EH (cell line): ENCODE measurements at regions not wholly inside any gene's neighbourhood (a gene's known extent, or its start where the extent isn't known, plus 50 kb on each side); places are given as distances from the start of the nearest gene placed in this dataset.

ENCODE experiments used
- DNase-seq: peaks from one replicate; pipeline ENCODE4 v3.0.0-alpha.2; 2015; ENCODE audit warnings: low read depth

- no peak for DNase-seq
Measured at GRCh38 chr15:97501291-97501690, 459.2 kb upstream of the ARRDC4 start.

- no peak for DNase-seq
Measured at GRCh38 chr15:97502038-97502437, 458.5 kb upstream of the ARRDC4 start.

GRCh38 chr15:97504031-97504792 is 456.3 kb upstream of the ARRDC4 start:
- no peak for DNase-seq

DNA sequence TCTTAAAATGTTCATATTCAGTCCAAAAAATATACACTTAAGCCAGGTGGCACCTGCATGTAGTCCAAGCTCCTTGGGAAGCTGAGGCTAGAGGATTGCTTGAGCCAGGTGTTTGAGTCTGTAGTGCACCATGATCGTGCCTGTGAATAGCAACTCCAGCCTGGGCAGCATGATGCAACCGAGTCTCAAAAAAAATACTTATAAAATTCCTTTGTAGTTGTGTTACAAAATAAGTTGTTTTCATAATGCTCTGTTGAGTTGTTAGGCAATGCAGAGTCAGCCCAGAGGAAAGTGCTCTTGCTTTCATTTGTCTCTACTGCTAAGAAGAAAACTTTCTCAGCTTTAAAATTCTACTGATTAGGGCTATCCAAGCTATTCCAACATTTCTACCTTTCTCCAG is 442.8 kb upstream of the ARRDC4 start:
- DNase-seq = no peak

- DNase-seq = no peak
Measured at GRCh38 chr15:97520689-97521088, 439.8 kb upstream of the ARRDC4 start.

GRCh38 chr15:97521381-97522285 is 438.9 kb upstream of the ARRDC4 start:
- DNase-seq = no peak

DNA sequence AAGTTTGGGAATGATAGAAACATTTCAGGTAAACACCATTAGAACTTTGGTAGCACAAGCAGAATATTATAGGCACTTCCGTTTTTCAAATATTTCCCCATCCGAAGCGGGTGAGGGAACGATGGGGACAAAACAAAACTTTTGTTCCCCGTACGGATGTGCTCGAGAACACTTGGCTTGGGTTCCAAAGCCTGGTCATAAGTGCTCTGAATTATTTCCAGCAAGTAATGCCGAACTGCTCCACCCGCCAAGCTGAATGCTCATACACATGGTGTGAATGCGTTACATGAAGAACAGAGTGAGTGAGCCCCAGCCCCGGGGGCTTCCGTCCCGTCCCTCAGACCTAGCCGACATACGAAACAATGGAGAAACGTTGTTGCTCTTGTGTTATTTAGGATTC is 438.2 kb upstream of the ARRDC4 start:
- DNase-seq = no peak

- no peak for DNase-seq
Measured at GRCh38 chr15:97525809-97526208, 434.7 kb upstream of the ARRDC4 start.

GRCh38 chr15:97528238-97528637 is 432.3 kb upstream of the ARRDC4 start:
- DNase-seq = no peak

- DNase-seq = no peak
Measured at GRCh38 chr15:97545799-97546198, 414.7 kb upstream of the ARRDC4 start.

DNA sequence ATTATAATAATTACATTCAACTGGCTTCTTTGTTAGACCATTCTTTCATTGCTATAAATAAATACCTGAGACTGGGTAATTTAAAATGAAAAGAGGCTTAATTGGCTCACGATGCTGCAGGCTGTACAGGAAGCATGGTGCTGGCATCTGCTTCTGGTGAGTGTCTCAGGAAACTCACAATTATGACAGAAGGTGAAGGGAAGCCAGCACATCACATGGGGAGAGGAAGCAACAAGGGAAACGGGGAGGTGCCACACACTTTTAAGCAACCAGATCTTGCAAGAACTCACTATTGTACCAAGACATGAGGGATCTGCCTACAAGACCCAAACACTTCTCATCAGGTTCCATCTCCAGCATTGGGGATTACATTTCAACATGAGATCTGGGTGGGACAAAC is 413.1 kb upstream of the ARRDC4 start:
- no peak for DNase-seq

- DNase-seq = no peak
Measured at GRCh38 chr15:97561529-97561928, 399.0 kb upstream of the ARRDC4 start.

- DNase-seq = no peak
Measured at GRCh38 chr15:97563516-97563915, 397.0 kb upstream of the ARRDC4 start.

DNA sequence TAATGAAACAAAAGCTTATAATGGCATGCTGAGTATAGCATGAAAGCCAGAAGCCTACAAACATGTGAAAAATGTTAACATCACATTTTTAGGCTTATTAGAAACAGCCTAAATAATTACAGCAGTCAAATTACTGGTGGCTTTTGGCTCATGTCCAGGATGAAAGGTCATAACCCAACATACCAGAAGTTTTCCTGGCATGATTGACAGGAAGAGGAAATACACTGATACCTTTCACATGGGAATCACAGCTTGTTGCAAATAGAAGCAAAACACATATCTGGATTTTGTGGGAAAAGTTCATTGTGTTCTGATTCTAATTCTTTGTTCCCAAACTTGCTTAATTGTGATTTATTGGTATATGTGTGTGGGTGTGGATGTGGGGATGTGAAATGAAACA is 393.5 kb upstream of the ARRDC4 start:
- no peak for DNase-seq

DNA sequence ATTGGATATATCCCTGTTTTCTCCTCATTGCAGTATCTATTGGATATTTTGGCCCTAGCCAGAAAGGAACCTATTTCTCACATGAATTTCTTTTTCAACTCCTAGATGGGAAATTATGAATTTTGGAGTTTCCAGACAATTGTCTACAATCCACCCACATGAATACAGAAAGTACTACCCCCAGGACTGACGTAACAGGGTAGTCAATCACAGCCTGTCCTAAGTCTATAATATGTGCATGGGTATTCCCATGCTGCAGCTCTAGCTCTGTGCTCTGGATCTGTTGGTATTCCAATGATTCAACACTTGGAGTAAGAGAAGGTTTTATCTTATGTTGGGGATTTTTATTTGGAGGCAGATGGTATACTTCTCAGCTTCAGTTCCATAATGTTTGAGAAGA is 393.1 kb upstream of the ARRDC4 start:
- DNase-seq = no peak

GRCh38 chr15:97576929-97577645 is 383.4 kb upstream of the ARRDC4 start:
- DNase-seq = no peak

GRCh38 chr15:97585408-97585807 is 375.1 kb upstream of the ARRDC4 start:
- DNase-seq = no peak

- DNase-seq = no peak
Measured at GRCh38 chr15:97592778-97593177, 367.7 kb upstream of the ARRDC4 start.

- no peak for DNase-seq
Measured at GRCh38 chr15:97597801-97598200, 362.7 kb upstream of the ARRDC4 start.

DNA sequence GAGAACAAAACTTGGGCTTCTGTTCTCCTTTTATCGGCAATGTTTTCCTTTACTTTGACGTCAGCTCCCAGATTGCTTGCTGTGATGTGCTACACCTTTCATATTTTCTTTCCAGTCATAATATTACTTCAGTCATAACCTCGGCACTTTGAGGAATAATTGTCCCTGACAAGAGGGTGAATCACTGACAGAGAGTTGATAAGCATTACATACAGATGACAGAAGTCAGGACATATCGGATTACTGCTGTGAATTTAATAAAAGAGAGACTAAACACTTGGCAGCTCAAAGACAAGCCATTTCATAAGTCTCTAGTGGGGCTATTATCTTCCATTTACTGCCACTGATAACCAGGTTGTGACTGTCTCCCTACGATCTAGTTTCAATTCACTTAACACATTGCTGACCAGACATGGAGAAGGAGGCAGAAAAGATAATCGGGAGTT is 362.1 kb upstream of the ARRDC4 start:
- no peak for DNase-seq

DNA sequence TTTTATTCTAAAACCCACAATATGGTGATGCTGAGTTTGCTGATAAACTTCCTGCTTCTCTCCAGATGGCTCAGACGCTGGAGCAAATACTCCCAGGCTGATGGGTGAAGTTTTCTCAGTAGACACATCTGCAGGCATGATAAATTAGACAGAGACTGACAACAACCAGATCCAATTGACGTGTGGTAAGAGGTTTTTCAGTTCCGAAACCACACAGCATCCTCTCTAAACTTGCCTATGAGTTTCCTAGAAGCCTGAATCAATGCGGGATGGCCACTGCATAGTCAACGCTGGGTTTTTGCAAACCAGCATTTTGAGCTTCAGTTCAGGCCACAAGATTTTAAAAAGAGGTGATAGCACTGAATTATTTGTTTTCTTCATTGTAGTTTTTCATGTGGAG is 360.3 kb upstream of the ARRDC4 start:
- DNase-seq = no peak

DNA sequence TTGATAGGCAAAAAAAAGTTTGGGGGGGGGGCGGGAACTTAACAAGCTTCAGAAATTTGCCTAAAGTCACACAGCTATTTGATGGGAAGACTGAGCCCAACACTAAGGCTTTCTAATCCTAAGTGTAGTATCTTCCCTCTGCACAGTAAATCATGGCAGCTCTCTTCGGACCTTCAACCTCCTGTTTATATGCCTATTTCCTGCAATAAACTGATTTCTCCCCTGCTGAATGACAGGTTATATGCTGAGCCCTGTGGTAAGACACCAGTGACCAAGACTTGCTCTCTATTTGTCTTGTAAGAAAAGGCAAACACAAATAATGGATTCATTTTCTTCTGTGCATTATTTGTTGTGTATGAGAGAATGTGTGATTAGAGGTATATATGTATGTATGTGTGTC is 355.8 kb upstream of the ARRDC4 start:
- DNase-seq = no peak

- DNase-seq = no peak
Measured at GRCh38 chr15:97615114-97615513, 345.4 kb upstream of the ARRDC4 start.
